ENCODE measurements at regions not wholly inside any gene's neighbourhood (a gene's known extent, or its start where the extent isn't known, plus 50 kb on each side); places are given as distances from the start of the nearest gene placed in this dataset.

- H3K27ac ChIP-seq, result no peak overlapping the region
- no peak overlapping the region for H3K4me3 ChIP-seq
- CTCF ChIA-PET, result no interaction called here
- H3K4me1 ChIP-seq (replicated peaks; ENCODE audit: insufficient read depth), result no peaks in the 10 kb centered on the region
- H3K4me2 ChIP-seq, result no peak overlapping the region
- H3K36me3 ChIP-seq (ENCODE audit: low read depth), result no peaks in the 10 kb centered on the region
- intact Hi-C loops (cut with micrococcal nuclease; ENCODE audit: unreplicated experiment), result no loop called here
- H3K9me2 ChIP-seq (ENCODE audit: insufficient read depth), result no peaks in the 10 kb centered on the region
- no TSS peak for BruUV-seq (replicated peaks)
- DNase-seq, result no peak
- no peaks in the 10 kb centered on the region for H3K9me3 ChIP-seq (ENCODE audit: insufficient read depth, low read depth)
- TF ChIP-seq CTCF (conservative IDR thresholded peaks at IDR 0.05) (no peak), EZH2 (IDR thresholded peaks at IDR 0.05; ENCODE audit: low read depth) (no peak)
- H2AFZ ChIP-seq, result no peak overlapping the region
- H3F3A ChIP-seq (ENCODE audit: insufficient read depth, low read depth), result no peaks in the 10 kb centered on the region
- no peaks in the 10 kb centered on the region for H3K27me3 ChIP-seq (ENCODE audit: insufficient read depth, low read depth)
- no peaks in the 10 kb centered on the region for H3K79me2 ChIP-seq (ENCODE audit: low read depth)
- POLR2A ChIA-PET (ENCODE audit: unreplicated experiment), result no interaction called here
- H4K20me1 ChIP-seq (ENCODE audit: insufficient read depth), result no peaks in the 10 kb centered on the region
Observed at GRCh38 chr3:89983449-89983848, 876.0 kb downstream of the EPHA3 start.

- no peak overlapping the region for H2AFZ ChIP-seq
- no peaks in the 10 kb centered on the region for H3K79me2 ChIP-seq (ENCODE audit: low read depth)
- no TSS peak for BruUV-seq (replicated peaks)
- intact Hi-C loops (cut with micrococcal nuclease; ENCODE audit: unreplicated experiment), result no loop called here
- ChIA-PET CTCF (no interaction called here), POLR2A (ENCODE audit: unreplicated experiment) (no interaction called here)
- no peak for DNase-seq
- no peak overlapping the region for H3K27ac ChIP-seq
- no peak overlapping the region for H3K4me2 ChIP-seq
- H3K27me3 ChIP-seq (ENCODE audit: insufficient read depth, low read depth), result no peaks in the 10 kb centered on the region
- H3K9me2 ChIP-seq (ENCODE audit: insufficient read depth), result no peaks in the 10 kb centered on the region; the same call in 1 of the 2 replicates
- H4K20me1 ChIP-seq (ENCODE audit: insufficient read depth), result no peaks in the 10 kb centered on the region; the same call in 1 of the 2 replicates
- no peak for TF ChIP-seq CTCF (conservative IDR thresholded peaks at IDR 0.05)
- TF ChIP-seq EZH2 (IDR thresholded peaks at IDR 0.05; ENCODE audit: low read depth), result no peak
- H3K9me3 ChIP-seq (ENCODE audit: insufficient read depth, low read depth), result no peaks in the 10 kb centered on the region
- peaks cover 8% of the 10 kb centered on the region; the same call in 1 of the 2 replicates for H3K4me1 ChIP-seq (replicated peaks; ENCODE audit: insufficient read depth)
- no peaks in the 10 kb centered on the region for H3F3A ChIP-seq (ENCODE audit: insufficient read depth, low read depth)
- H3K36me3 ChIP-seq (ENCODE audit: low read depth), result no peaks in the 10 kb centered on the region
- no peak overlapping the region for H3K4me3 ChIP-seq
Observed at GRCh38 chr3:90005281-90005847, 897.9 kb downstream of the EPHA3 start.

GRCh38 chr3:90007778-90008499 is 900.5 kb downstream of the EPHA3 start:
- Histone ChIP-seq H3K9me3 (ENCODE audit: insufficient read depth, low read depth) (no peaks in the 10 kb centered on the region), H2AFZ (no peak overlapping the region), H3K4me1 (replicated peaks; ENCODE audit: insufficient read depth) (peaks cover 13% of the 10 kb centered on the region; the same call in 1 of the 2 replicates), H3K36me3 (ENCODE audit: low read depth) (no peaks in the 10 kb centered on the region), H4K20me1 (ENCODE audit: insufficient read depth) (no peaks in the 10 kb centered on the region; the same call in 1 of the 2 replicates), H3K27me3 (ENCODE audit: insufficient read depth, low read depth) (no peaks in the 10 kb centered on the region), H3K4me2 (no peak overlapping the region), H3K79me2 (ENCODE audit: low read depth) (no peaks in the 10 kb centered on the region), H3F3A (ENCODE audit: insufficient read depth, low read depth) (no peaks in the 10 kb centered on the region), H3K9me2 (ENCODE audit: insufficient read depth) (no peaks in the 10 kb centered on the region; the same call in 1 of the 2 replicates), H3K27ac (no peak overlapping the region), H3K4me3 (no peak overlapping the region)
- intact Hi-C loops (cut with micrococcal nuclease; ENCODE audit: unreplicated experiment), result no loop called here
- no peak for TF ChIP-seq CTCF (conservative IDR thresholded peaks at IDR 0.05)
- TF ChIP-seq EZH2 (IDR thresholded peaks at IDR 0.05; ENCODE audit: low read depth), result no peak
- no peak for DNase-seq
- no TSS peak for BruUV-seq (replicated peaks)
- CTCF ChIA-PET, result no interaction called here
- POLR2A ChIA-PET (ENCODE audit: unreplicated experiment), result no interaction called here
